GM18909 (cell line): ENCODE measurements at regions not wholly inside any gene's neighbourhood (a gene's known extent, or its start where the extent isn't known, plus 50 kb on each side); places are given as distances from the start of the nearest gene placed in this dataset.
"Not testable (repeated sequence)": the region's sequence is repeated elsewhere in the genome, so short reads cannot be mapped to it uniquely, and the experiment has no call there.

Experiments used
- ATAC-seq: cut with Tn5 transposase; IDR thresholded peaks from one replicate; pipeline ENCODE4 v1.9.1; 2021; ENCODE audit warnings: mild to moderate bottlenecking; ENCODE audit not compliant: unreplicated experiment, poor library complexity

- no peak for ATAC-seq
These were observed 469.1 kb downstream of the RAP2B start for GRCh38 chr3:153631102-153631501.

DNA sequence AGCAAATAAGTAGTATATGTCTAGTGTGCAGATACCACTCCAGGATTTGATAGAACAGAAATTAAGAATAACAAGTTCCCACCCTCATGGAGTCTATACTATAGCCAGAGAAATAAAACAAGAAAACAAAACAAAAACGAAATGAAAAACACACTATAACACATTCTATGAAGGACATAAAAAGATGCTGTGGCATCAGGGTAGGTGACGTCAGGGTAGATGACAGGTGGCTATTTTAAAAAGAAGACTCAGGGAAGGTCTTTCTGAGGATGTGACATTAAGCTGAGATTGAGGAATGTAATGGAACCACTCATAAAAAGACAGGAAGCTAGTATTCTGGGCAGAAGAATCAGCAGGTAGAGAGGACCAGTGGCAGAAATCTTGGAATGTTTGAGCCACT is 469.6 kb downstream of the RAP2B start:
- no peak for ATAC-seq

- ATAC-seq: no peak
These were observed 471.4 kb downstream of the RAP2B start for GRCh38 chr3:153633407-153633806.

DNA sequence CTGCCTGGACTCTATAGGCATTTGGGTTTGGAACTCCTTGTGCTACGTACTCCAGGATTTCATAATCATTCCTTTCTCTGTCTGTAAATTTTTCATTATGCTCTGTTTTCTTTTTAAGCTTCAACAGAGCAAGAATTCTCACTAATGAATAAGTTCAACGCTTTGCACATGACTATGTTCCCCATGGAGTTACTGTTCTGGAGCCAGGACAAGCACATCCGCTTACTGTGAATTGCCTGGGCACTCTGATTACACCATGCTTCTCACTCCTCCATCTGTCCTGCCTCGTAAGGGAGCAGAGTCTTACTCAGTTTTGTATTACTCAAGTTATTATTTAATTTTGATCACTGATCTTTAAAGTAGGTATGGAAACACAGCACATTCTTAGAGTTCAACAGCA is 472.7 kb downstream of the RAP2B start:
- ATAC-seq: no peak

GRCh38 chr3:153639631-153640030 is 477.6 kb downstream of the RAP2B start:
- ATAC-seq: no peak

DNA sequence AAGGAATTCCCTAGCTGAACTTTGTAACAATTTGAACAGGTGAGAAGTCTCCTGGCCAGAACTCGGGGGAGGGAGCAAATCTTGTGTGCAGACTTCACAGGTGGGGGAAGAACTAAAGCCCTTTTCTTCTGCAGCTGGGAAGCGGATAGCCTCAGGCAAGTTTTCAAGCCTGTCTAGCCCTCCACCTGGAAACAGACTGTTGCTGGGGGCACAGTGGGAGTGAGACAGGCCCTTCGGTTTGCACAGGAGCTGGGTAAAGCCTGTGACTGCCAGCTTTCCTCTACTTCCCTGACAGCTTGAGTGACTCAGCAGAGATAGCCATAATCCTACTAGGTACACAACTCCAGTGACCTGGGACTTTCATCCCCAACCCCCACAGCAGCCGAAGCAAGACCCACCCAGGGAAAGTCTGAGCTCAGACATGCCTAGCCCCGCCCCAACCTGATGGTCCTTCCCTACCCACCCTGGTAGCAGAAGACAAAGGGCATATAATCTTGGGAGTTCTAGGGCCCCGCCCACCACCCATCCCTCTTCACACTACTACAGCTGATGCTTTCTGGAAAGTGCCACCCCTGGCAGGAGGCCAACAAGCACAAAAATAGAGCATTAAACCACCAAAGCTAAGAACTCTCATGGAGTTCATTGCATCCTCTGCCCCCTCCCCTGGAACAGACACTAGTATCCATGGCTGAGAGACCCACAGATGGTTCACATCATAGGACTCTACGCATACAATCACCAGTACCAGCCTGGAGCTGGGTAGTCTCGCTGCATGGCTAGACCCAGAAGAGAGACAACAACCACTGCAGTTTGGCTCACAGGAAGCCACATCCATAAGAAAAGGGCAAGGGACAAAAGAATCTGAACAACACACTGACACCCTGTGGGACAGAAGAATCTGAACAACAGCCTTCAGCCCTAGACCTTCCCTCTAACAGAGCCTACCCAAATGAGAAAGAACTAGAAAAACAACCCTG is 479.0 kb downstream of the RAP2B start:
- ATAC-seq: no peak

- not testable (repeated sequence) for ATAC-seq
These were observed 478.6 kb upstream of the ARHGEF26 start for GRCh38 chr3:153642576-153642975.

GRCh38 chr3:153643471-153643870 is 477.7 kb upstream of the ARHGEF26 start:
- not testable (repeated sequence) for ATAC-seq

DNA sequence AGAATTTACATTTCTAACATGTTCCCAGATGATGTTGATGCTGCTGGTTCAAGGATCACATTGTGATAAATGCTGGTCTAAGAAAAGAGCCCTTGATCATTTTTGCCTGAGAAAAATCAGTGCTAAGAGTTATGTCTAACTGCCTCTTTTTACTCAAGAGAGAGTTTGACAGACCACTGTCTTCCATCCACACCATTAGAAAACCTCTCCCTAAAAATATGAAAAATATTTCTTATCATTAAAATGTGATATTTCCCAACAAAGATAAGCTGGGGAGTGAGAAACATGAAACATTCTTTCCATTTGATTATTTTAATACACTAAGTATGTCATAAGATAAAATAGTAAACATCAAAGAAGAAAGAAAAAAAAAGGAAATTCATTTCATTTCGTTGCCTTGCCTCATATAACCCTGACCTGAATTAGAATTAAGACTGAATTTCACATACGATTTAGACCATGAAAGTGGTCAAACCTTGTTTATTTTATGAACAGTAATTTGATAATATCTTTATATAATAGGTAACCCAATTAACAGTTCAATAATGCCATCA is 471.8 kb upstream of the ARHGEF26 start:
- no peak for ATAC-seq

- ATAC-seq: no peak
These were observed 469.1 kb upstream of the ARHGEF26 start for GRCh38 chr3:153652076-153652475.

DNA sequence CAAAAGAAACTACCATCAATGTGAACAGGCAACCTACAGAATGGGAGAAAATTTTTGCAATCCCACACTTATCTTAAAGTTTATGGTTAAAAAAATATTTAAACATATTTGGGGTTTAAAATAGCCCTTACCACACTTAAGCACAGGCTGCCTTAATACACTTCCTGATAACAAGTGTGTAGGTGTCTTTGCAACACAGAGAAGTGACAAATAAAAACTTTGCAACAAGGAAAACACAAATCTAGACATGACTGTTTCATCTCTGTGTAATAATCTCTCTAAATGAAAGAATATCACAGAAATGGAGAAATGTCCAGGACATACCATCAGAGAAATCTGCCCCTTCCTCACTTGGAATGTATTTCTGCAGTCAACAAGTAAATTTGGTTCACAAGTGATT is 464.1 kb upstream of the ARHGEF26 start:
- ATAC-seq: no peak

GRCh38 chr3:153657461-153657860 is 463.7 kb upstream of the ARHGEF26 start:
- no peak for ATAC-seq

GRCh38 chr3:153658136-153658535 is 463.1 kb upstream of the ARHGEF26 start:
- no peak for ATAC-seq

GRCh38 chr3:153666991-153667740 is 454.0 kb upstream of the ARHGEF26 start:
- ATAC-seq: no peak

GRCh38 chr3:153669527-153669926 is 451.7 kb upstream of the ARHGEF26 start:
- no peak for ATAC-seq

DNA sequence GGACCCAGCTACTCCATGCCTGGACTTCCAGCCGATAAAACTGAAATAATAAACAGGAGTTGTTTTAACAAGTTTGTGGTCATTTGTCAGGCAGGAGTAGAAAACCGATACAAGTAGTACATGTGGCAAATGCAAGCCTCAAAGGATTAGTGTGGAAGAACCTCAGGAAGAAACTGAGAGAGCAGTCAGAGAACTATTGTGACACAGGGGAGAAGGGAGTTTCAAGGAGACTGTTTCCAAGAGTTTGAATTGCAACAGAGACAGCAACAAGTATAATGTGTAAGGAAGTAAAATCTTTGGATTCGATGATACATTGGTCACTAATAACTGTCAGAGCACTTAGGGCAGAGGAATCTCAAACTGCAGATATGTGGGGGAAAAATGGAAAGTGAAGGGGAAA is 450.6 kb upstream of the ARHGEF26 start:
- ATAC-seq: no peak

DNA sequence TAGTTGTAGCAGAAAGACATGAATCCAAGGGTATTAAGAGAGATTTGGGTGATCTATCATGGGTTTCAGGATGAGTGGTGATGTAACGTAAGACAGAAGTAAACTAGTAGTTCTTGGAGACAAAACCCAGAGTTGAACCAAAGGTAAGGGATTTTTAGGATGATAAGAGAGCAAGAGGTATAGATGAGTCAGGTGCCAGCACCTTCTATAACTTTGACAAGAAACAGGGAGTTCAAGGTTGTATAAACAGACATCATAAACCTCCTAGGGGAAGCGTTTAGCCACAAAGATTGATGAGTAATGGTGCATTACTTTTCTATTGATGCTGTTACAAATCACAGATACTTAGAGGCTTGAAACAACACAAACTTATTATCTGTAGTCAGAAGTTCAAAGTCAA is 447.3 kb upstream of the ARHGEF26 start:
- ATAC-seq: no peak

GRCh38 chr3:153679714-153680113 is 441.5 kb upstream of the ARHGEF26 start:
- ATAC-seq: peak; percentile 50

DNA sequence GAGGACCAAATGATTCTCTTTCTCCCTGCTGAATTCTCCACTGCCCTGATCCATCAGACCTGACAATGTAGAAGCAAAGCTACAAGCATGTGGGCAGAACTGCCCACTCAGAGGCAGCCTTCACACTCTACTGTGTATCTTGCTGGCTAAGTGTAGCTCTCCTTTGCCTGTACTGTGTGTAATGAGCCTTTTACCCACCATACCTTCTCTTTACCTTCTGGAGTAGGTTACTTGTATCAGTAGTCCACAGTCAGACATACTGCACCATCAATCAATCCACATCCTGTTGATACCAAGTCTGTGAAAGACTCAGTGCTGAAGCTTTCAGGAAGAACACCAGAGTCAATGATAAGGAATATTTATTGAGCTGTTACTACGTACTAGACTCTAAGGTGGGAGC is 440.7 kb upstream of the ARHGEF26 start:
- ATAC-seq: no peak

DNA sequence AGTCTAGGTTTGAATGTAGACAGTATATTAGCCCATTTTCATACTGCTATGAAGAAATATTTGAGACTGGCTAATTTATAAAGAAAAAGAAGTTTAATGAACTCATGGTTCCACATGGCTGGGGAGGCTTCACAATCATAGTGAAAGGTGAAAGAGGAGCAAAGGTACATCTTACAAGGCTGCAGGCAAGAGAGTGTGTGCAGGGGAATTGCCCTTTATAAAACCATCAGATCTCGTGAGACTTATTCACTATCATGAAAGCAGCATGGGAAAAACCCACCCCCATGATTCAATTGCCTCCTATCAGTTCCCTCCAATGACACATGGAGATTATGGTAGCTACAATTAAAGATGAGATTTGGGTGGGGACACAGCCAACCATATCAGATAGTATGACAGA is 440.1 kb upstream of the ARHGEF26 start:
- no peak for ATAC-seq
